ENCODE measurements at regions not wholly inside any gene's neighbourhood (a gene's known extent, or its start where the extent isn't known, plus 50 kb on each side); places are given as distances from the start of the nearest gene placed in this dataset.
"Not testable (repeated sequence)": the region's sequence is repeated elsewhere in the genome, so short reads cannot be mapped to it uniquely, and the experiment has no call there.

DNA sequence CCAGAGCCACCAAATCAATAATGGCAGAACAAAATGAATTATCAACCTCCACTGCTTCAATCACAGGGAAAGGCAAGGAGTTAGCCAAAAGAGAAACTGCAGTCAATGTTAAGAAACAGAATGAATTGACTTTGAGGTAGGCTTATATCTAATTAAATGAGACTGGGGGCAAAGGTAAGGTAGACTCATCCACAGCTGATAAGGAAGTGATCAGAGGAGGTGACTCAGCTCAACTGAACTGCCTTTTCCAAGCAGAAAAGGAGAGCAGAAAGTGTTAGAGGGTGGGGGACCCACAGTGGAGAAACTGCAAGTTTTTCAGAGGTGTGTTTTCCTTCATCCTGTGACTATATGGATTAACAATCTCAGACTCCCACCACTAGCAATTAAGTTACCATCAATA lies 345.8 kb upstream of the PPARGC1A start:
- DNase-seq (ENCODE audit: missing footprints) (no peak), ATAC-seq (no peak)
- intact Hi-C loops (cut with DNase I): loop anchor here (5.0 kb wide), 1 partner anchor 38 kb away; no protein-coding TSS in a partner anchor

DNA sequence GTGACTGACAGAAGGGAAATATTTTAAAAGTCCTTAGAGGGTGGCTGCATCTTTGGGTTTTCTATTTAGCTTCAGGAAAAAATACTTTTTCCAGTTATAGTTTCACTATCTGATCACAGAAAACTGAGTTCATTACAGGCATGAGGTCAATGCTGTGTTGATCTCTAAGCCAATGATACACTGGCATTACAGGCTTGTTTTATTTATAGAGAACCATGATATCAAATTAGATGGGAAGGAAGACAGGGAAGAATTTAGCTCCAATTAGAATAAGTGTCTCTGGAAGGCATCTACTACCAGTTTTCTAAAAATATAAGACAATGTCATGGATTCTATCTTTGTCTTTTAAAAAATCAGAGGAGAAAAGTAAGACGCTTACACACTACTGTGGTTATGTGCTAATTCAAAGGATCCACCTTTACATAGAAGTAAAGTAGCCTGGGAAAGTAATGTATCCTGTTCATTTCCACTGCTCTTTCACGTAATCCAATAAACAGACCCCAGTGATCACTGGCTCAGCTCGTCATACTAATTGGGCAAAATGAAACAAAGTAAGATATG lies 344.5 kb upstream of the PPARGC1A start:
- ATAC-seq (no peak), DNase-seq (ENCODE audit: missing footprints) (no peak)
- intact Hi-C loops (cut with DNase I): no loop called here

DNA sequence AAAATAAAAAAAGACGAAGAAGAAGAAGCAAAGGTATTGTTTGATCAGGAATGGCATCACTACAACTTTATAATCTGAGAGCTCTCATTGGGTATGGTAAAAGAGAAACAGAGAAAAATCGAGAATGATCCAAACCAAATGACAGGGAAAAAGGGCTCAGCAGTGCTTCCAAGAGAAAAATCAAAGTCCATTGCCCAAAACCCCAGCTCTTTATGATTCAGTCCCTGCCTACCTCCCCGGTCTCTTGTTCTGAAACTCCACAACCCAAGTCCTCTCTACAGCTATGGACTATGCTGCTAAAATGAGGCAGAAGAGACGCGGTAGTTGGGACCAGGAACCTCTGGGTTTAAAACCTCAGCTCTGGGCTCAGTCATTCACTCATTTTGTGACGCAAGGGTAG lies 341.1 kb upstream of the PPARGC1A start:
- ATAC-seq (no peak), DNase-seq (ENCODE audit: missing footprints) (no peak)
- intact Hi-C loops (cut with DNase I): no loop called here

DNA sequence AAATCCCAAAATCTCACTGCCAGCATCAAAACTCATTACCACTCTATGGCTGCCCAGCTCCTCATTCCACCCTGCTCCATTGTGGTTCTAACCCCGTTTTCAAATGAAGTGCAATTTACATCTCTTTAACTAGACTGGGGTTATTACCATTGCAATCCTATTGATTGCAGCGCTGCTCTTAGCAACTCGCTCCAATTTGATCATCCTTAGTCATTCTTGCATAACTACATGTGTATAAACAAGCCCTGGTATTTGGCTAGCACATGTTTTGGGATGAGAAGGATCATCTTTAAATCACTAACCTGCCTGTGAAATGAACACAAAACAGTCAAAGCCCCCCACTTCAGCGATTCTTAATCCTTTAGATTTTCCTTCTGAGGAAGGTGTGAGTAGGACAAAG lies 340.1 kb upstream of the PPARGC1A start:
- intact Hi-C loops (cut with DNase I): no loop called here
- ATAC-seq: no peak
- no peak for DNase-seq (ENCODE audit: missing footprints)

DNA sequence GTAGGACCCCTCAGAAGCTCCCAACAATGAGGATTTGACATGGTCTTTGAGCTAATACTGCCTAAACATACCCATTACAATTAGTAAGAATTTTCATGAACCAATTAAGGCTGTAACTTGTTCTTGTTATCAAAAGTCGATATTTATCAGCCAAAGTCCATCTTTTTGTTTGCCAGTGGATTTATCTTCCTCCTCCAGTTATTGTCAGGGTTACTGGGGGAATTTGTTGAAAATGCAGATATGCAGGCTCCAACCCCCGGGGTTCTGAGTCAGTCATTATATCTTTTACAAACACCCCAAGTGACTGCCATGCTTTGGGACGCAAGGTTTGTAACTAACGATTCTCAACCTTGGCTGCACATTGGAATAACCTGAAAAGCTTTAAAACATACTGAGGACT lies 338.8 kb upstream of the PPARGC1A start:
- no peak for DNase-seq (ENCODE audit: missing footprints)
- ATAC-seq: no peak
- intact Hi-C loops (cut with DNase I): no loop called here

DNA sequence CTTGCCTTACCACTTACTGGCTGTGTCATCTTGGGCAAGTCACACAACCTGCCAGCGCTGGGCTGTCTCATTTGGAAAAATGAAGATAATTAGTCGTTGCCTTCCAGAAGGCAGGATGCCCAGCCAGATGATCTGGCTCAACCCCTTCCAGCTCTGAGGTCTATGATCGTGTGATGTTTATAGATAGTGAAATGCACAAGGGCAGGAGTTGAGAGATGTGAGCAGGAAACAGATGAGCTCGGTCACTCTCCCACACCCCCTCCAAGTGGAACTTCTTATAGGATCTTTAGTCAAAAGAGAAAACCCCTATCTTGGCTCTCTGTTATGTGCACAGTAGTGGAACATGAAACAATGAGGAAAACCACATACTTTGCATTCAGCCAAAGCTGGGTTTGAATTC lies 336.8 kb upstream of the PPARGC1A start:
- ATAC-seq (peak; percentile 16), DNase-seq (ENCODE audit: missing footprints) (no peak)
- intact Hi-C loops (cut with DNase I): no loop called here

DNA sequence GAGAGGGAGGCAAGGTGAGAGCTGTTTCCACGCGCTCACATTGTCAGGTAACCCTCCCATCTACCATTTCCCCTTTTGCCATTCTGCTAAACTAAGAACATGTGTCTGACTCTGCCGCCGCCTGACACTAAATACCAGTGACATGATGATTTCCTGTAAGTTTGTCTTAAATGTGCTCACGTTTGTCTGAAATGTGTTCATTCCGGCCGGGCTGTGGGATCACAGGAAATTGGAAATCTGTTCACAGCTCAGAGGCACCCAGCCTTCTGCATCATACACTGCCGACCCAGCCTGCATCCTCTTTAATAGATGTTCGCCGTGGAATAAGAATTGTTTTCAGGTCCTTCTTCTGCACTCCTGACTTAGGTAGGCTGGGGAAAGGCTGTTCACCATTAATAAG lies 336.2 kb upstream of the PPARGC1A start:
- DNase-seq (ENCODE audit: missing footprints) (no peak), ATAC-seq (no peak)
- intact Hi-C loops (cut with DNase I): no loop called here

DNA sequence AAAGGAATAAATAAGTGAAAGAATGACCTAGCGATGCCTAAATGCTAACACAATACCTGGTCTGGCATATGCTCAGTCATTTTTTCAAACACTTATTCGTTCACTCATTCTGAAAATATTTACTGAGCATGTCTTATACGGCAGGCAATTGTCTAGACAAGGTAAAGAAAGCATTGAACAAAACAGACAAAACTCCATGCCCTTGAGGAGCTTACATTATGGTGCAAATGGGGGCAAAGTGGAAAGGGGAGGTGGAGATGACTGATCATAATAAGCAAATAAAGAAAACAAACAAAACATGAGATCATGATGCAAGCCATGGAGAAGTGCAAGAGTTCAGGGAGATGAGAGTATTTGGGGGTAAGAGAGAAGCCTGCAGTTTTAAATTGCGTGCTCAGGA lies 334.6 kb upstream of the PPARGC1A start:
- DNase-seq (ENCODE audit: missing footprints) (no peak), ATAC-seq (no peak)
- intact Hi-C loops (cut with DNase I): no loop called here

DNA sequence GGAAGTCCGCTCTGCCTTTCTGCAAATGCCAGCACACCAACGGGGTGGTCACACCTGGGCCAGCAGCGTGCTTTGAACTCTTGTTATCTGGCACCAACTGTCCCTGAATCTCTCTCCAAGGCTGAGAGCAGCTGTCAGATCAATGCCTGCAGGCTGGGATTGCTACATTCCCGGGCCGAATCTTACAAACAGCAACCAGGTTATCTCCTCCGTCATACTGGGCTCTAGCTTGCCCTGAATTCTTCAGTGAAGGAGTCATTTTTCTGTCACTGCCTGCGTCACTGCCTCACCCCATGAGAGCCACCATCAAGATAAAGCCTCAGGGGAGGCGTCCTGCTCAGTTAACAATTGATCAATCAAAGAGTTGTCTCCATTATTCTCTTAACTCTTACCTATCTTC lies 329.4 kb upstream of the PPARGC1A start:
- no peak for ATAC-seq
- intact Hi-C loops (cut with DNase I): no loop called here

DNA sequence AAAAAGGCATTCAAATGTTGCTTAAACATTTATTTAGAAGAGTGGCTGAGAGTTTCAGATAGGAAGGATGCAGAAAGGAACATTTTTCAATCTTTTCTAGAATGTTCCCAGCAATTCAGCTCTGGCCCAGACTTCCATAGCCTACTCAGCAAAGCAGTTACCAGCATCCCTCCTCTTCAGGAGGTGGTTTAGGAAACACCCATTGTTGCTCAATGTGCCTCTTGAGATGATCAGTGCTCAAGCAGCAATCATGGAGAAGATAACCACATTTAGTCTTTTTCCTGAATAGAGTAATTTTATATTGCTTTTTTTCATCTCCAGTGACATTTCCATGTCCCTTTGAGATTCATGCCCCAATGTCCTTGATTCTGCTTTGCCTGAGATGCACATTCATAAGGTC lies 328.7 kb upstream of the PPARGC1A start:
- no peak for ATAC-seq
- intact Hi-C loops (cut with DNase I): no loop called here
- no peak for DNase-seq (ENCODE audit: missing footprints)

More for the DNA sequence above, 329.4 kb upstream of the PPARGC1A start:
- DNase-seq (ENCODE audit: missing footprints): no peak

DNA sequence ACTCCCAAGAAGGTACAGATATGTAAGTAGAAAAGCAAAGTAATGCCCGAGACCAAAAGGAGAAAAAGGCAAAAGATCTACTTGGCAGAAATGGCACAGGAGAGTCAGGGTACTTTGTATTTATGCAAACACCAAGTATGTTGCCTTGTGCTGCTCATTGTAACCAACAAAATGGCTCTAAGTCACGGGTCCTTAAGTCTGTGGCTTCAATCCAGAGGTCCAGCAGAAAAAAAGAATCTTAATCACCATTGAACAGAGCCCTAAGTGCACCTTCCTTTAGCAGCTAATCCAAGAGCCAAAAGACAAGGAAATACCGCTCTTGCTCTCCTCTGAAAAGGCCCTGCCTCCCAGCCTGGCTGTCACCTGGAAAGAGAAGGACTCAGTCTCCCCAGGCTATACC lies 324.9 kb upstream of the PPARGC1A start:
- intact Hi-C loops (cut with DNase I): no loop called here
- no peak for DNase-seq (ENCODE audit: missing footprints)
- ATAC-seq: no peak

DNA sequence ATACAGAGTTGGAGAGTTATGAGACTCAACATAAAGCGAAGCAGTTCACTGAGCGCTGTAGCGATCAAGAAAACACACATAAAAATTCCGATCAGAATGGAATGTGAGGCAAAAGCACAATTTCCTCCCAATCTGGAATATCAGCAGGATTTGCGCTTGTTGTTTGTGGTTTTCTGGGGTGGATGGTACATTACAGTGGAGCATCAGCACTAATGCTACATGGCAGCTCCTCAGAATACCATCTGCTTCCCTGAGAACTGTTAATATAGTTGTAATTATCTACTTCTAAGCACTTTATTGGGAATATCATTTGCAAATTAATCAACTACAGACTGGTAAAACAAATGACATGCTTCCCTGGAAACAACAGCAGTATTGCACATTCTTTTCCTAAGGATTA lies 324.1 kb upstream of the PPARGC1A start:
- no peak for DNase-seq (ENCODE audit: missing footprints)
- no peak for ATAC-seq
- intact Hi-C loops (cut with DNase I): no loop called here

DNA sequence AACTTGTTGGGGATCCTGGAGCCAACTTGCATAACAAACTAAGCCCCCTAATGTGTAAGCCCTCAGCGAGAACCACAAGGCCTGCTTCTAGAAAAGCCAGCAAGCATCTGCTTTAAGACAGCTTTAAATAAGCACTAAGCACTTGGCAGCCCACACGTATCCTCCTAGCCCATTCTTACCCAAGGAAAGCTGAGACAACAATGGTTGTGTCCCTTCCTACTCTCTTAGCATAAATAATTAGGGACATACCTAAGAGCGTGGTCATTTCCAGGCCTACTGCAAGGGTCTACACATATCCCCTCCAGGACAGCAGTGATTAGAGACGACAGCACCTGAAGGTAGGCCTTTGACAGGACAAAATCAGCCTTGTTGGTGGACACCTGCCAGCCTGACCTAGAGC lies 322.8 kb upstream of the PPARGC1A start:
- intact Hi-C loops (cut with DNase I): no loop called here
- no peak for ATAC-seq
- DNase-seq (ENCODE audit: missing footprints): no peak

DNA sequence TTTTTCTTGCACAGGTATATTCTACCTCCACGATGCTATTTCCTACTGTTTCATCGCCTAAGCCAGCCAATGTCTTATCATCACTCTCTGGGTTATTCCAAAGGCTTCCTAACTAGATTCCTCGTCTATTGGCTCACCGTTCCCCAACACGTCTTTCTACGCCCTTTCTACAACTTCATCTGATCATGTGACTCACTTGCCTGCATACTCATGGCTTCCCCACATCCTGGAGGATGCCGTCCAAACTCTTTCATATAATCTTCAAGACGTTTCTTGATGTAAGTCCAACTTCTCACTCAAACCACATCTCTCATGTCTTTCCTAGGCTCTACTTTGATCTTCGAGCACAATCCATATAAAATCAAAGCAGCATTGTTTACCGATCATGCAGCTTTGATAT lies 322.0 kb upstream of the PPARGC1A start:
- no peak for ATAC-seq
- DNase-seq (ENCODE audit: missing footprints): no peak
- intact Hi-C loops (cut with DNase I): no loop called here

DNA sequence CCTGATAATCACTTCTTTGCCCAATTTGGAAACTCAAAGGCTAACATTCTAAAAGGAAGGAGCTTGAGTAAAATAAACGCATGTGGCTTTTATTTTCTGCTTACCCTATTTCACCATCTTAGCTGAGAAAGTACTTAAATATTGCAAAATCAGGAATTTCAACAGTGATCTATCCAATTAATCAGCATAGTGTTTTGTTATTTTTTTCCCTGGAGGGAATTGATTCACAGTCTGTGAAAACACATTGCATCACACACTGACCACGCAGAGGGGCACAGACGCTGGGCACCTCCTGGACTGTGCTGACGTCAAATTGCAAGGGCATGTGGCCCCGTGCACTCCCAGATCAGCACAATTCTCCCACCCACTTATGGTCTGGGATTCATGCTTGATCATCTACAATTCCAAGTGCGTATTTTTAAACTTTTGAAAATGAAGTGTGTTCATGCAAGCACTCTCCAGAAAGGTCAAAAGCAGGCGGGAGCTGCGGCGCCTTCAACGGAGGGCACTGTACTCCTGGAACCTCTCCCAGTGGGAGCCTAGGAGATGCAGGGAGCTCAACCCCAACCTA lies 320.6 kb upstream of the PPARGC1A start:
- intact Hi-C loops (cut with DNase I): no loop called here

DNA sequence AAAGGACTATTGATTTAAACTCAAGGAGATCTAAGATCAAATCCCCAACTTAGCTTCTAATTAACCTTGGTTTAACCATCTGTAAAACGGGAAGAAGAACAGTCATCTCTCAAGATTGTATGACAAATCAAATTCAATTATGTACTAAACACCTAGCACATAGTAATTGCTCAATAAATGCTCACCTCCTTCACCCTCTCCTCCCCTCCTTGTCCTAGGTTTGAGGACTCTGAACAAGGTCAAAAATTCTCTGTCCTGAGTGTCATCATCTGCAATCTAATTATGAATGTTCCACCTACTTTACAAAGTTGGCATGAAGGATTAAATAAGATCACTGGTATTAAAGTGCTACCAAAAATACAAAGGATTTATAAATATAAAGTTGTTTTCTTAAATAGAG lies 320.1 kb upstream of the PPARGC1A start:
- ATAC-seq (no peak), DNase-seq (ENCODE audit: missing footprints) (no peak)
- intact Hi-C loops (cut with DNase I): no loop called here

More for the DNA sequence above, 320.6 kb upstream of the PPARGC1A start:
- DNase-seq (ENCODE audit: missing footprints) (peak; percentile 61), ATAC-seq (peak; percentile 81)

DNA sequence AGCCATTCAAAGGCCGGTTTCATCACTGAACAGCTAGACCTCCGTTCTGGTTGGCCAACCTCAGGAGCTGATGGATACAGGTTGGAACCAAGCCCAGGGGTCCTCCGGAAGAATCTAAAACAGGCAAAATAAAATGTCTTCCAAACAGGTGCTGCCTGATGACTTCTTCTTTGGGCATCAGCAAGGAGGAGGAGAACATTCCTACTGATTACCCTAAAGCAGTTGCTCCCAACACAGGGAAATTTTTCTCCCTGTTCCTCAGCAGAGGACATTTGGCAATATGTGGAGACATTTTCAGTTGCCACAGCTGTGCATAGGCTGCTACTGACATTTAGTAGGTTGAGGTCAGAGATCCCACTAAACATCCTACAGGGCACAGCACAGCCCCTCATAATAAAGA lies 319.3 kb upstream of the PPARGC1A start:
- intact Hi-C loops (cut with DNase I): no loop called here
- no peak for ATAC-seq
- no peak for DNase-seq (ENCODE audit: missing footprints)

DNA sequence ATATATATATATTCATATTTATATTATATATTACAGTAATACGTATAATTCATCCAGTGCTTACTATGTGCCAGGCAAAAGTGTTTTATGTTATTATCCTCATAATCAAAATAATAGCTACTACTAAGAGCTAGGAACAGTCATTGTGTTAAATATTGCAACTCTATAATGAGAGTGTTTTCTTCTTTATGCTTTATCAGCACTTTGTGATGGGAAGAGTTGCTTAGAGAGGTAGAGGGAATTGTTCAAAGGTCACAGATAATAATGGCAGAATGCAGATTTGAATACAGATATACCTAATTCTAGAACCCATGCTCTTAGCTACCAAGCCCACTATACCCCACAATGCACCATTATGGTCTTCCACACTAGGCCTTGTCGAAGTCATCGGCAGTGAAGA lies 318.8 kb upstream of the PPARGC1A start:
- DNase-seq (ENCODE audit: missing footprints) (no peak), ATAC-seq (no peak)
- intact Hi-C loops (cut with DNase I): no loop called here

DNA sequence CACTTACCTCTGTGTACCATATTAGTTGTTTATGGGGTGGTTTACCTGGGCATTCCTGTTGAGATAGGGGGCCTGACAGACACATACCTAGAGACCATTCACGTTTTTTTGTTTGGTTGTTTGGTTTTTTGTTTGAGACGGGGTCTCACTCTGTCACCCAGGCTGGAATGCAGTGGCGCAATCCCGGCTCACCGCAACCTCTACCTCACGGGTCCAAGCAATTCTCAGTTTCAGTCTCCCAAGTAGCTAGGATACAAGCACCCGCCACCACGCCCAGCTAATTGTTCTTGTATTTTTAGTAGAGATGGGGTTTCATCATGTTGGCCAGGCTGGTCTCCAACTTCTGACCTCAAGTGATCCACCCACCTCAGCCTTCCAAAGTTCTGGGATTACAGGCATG lies 314.9 kb upstream of the PPARGC1A start:
- DNase-seq (ENCODE audit: missing footprints); ATAC-seq; intact Hi-C loops (cut with DNase I): not testable (repeated sequence)

DNA sequence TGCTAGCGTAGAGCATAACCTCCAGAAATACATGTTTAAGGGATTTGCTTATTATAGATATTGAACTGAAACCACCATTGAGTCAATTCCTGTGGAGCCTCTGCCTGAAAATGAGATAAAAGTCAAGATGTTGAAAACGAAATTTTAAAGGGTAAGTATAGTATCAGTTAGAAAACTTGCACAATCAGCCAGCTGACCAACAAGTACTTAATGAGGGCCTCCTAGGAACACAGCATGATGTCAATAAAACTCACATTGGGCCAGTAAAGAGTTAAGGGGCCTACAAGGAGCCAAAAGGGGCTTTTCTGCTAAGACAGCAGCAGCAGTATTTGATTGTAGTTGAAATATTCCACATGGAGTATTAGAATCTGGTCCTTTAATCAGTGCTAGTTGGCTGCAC lies 314.1 kb upstream of the PPARGC1A start:
- no peak for ATAC-seq
- intact Hi-C loops (cut with DNase I): no loop called here
- no peak for DNase-seq (ENCODE audit: missing footprints)

DNA sequence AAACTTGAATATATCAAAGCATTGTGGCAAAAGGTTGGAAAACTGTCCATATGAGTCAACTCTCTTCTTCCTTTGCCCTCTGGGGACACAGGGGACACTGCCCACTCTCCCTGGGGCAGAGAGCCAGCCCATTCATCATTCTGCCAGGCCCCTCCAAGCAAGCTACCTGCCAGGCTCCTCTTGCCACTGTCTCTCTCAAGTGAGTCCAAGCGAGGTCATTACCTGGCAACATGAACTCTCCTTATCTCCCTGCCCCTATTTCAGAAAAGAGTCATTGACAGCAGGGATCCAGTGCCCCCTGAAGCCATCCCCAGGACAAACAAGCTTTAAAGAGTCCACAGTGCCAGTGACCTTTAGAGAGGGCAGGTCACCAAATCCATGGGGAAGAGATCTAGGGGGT lies 312.7 kb upstream of the PPARGC1A start:
- no peak for ATAC-seq
- intact Hi-C loops (cut with DNase I): no loop called here

More for the DNA sequence above, 312.7 kb upstream of the PPARGC1A start:
- DNase-seq (ENCODE audit: missing footprints): no peak

All from Right ventricle myocardium inferior (tissue), 1 donor.